ENCODE measurements at regions not wholly inside any gene's neighbourhood (a gene's known extent, or its start where the extent isn't known, plus 50 kb on each side); places are given as distances from the start of the nearest gene placed in this dataset.

GRCh38 chr12:103077108-103077773 lies 119.8 kb downstream of the ASCL1 start:
- DNase-seq (ENCODE audit: extremely low read depth in 1 of 4, low spot score in 3 of 4), result no peak
- Histone ChIP-seq H2AFZ (ENCODE audit: low read depth, low read length) (no peak overlapping the region), H3K79me2 (ENCODE audit: control insufficient read depth, insufficient read depth, low read length) (no peaks in the 10 kb centered on the region), H3K27ac (ENCODE audit: extremely low read depth, low read depth, low read length) (no peak overlapping the region), H4K20me1 (replicated peaks; ENCODE audit: control insufficient read depth, insufficient read depth, low read length) (no peaks in the 10 kb centered on the region), H3K36me3 (ENCODE audit: control insufficient read depth, insufficient read depth, low read length) (no peaks in the 10 kb centered on the region), H3K9me3 (replicated peaks; ENCODE audit: control insufficient read depth, insufficient read depth, low read depth, low read length) (no peaks in the 10 kb centered on the region), H3K27me3 (ENCODE audit: control insufficient read depth in 2 of 2, insufficient read depth in 2 of 2, low read length in 2 of 2) (no peaks in the 10 kb centered on the region), H3K9ac (ENCODE audit: insufficient read depth in 1 of 2, low read depth in 2 of 2, low read length in 2 of 2) (no peak overlapping the region), H3K4me2 (ENCODE audit: insufficient read depth, low read length) (no peak overlapping the region), H3K4me1 (replicated peaks in 1 of 2; ENCODE audit: control insufficient read depth in 2 of 2, insufficient read depth in 2 of 2, low read length in 2 of 2) (no peaks in the 10 kb centered on the region), H3K9me1 (ENCODE audit: control insufficient read depth, insufficient read depth, low read length) (no peaks in the 10 kb centered on the region), H3K4me3 (no peak overlapping the region)
- in situ Hi-C loops (cut with MboI) (no loop called here), intact Hi-C loops (cut with micrococcal nuclease) (no loop called here)
- ChIA-PET CTCF (ENCODE audit: low intra/inter-chr PET ratio) (no interaction called here), POLR2A (no interaction called here)
- ATAC-seq, result no peak
- no TSS peak for BruUV-seq (replicated peaks)
- no peak for FAIRE-seq
- WGBS (ENCODE audit: insufficient coverage, low coverage, missing lambda C conversion rate), result 0% methylated on average over 1 of the region's 1 CpG
- TF ChIP-seq NKRF (IDR thresholded peaks at IDR 0.05; ENCODE audit: borderline replicate concordance) (no peak), RBBP5 (IDR thresholded peaks at IDR 0.05; ENCODE audit: borderline replicate concordance, insufficient read depth, low read length, poor library complexity, severe bottlenecking) (no peak), NFXL1 (CRISPR knock-in tag; IDR thresholded peaks at IDR 0.05) (no peak), ARID2 (IDR thresholded peaks at IDR 0.05) (no peak), SAP30 (IDR thresholded peaks at IDR 0.05; ENCODE audit: borderline replicate concordance, insufficient read depth, low read depth, low read length, poor library complexity, severe bottlenecking) (no peak), NELFE (IDR thresholded peaks at IDR 0.05; ENCODE audit: insufficient read depth, insufficient read length) (no peak), SETDB1 (IDR thresholded peaks at IDR 0.05; ENCODE audit: low read length) (no peak), THRA (IDR thresholded peaks at IDR 0.05) (no peak), STAG1 (CRISPR knock-in tag; IDR thresholded peaks at IDR 0.05; ENCODE audit: borderline replicate concordance) (no peak), ETV6 (IDR thresholded peaks at IDR 0.05; ENCODE audit: borderline replicate concordance in 1 of 2, low read depth in 2 of 2, low read length in 1 of 2) (no peak), ETV6 (CRISPR knock-in tag; IDR thresholded peaks at IDR 0.05; ENCODE audit: borderline replicate concordance) (no peak), U2AF1 (optimal IDR thresholded peaks at IDR 0.05; ENCODE audit: low read depth, low read length) (no peak), DPF2 (IDR thresholded peaks at IDR 0.05) (no peak)
- TF ChIP-seq, protein P1, sequence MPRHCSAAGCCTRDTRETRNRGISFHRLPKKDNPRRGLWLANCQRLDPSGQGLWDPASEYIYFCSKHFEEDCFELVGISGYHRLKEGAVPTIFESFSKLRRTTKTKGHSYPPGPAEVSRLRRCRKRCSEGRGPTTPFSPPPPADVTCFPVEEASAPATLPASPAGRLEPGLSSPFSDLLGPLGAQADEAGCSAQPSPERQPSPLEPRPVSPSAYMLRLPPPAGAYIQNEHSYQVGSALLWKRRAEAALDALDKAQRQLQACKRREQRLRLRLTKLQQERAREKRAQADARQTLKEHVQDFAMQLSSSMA (CRISPR knock-in tag; IDR thresholded peaks at IDR 0.05), result no peak
- TF ChIP-seq, protein P2, sequence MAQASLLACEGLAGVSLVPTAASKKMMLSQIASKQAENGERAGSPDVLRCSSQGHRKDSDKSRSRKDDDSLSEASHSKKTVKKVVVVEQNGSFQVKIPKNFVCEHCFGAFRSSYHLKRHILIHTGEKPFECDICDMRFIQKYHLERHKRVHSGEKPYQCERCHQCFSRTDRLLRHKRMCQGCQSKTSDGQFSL (CRISPR knock-in tag; IDR thresholded peaks at IDR 0.05), result no peak
- TF ChIP-seq, protein P2 (tag; IDR thresholded peaks at IDR 0.05), result no peak
- TF ChIP-seq, protein P3, sequence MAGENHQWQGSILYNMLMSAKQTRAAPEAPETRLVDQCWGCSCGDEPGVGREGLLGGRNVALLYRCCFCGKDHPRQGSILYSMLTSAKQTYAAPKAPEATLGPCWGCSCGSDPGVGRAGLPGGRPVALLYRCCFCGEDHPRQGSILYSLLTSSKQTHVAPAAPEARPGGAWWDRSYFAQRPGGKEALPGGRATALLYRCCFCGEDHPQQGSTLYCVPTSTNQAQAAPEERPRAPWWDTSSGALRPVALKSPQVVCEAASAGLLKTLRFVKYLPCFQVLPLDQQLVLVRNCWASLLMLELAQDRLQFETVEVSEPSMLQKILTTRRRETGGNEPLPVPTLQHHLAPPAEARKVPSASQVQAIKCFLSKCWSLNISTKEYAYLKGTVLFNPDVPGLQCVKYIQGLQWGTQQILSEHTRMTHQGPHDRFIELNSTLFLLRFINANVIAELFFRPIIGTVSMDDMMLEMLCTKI (IDR thresholded peaks at IDR 0.05; ENCODE audit: partially characterized antibody), result no peak
